ENCODE measurements at regions not wholly inside any gene's neighbourhood (a gene's known extent, or its start where the extent isn't known, plus 50 kb on each side); places are given as distances from the start of the nearest gene placed in this dataset.

DNA sequence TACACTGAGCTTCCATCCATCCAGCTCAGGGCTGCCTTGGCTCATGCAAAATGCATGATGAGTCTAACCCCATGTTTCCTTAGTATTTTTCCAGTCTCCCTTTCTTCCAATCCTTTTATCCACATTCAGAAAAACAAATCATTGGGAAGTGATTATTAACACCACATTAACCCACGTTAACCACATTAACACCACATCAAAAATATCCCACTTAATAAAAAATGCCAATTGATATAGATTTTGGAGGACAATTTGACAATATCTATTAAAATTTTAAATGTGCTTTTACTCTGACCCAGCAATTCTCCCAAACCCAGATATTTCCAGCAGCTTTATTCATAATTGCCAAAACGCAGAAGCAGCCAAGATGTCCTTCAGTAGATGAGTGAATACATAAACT is 75.6 kb upstream of the SRD5A3 start:
- Histone ChIP-seq H3K9me1 (ENCODE audit: control insufficient read depth, extremely low read depth, insufficient read depth, low read length) (no peaks in the 10 kb centered on the region), H3K9ac (ENCODE audit: control insufficient read depth, extremely low read depth, insufficient read depth, low read length) (no peak overlapping the region), H3K4me3 (ENCODE audit: control insufficient read depth in 2 of 3, extremely low read depth in 1 of 3, insufficient read depth in 2 of 3, low read depth in 1 of 3, low read length in 3 of 3) (no peak overlapping the region), H3K4me2 (ENCODE audit: control insufficient read depth, extremely low read depth, insufficient read depth, low read depth, low read length) (no peak overlapping the region), H3K36me3 (ENCODE audit: control insufficient read depth in 2 of 2, extremely low read depth in 1 of 2, insufficient read depth in 2 of 2, low read length in 2 of 2) (no peaks in the 10 kb centered on the region), H3K9me3 (ENCODE audit: control insufficient read depth, low read depth, low read length) (no peaks in the 10 kb centered on the region), H2AFZ (ENCODE audit: control insufficient read depth, low read length) (no peak overlapping the region), H3K27me3 (ENCODE audit: control insufficient read depth, extremely low read depth, insufficient read depth, low read length) (peaks cover 4% of the 10 kb centered on the region), H3K27ac (ENCODE audit: control insufficient read depth, insufficient read depth, low read length) (no peak overlapping the region), H3K4me1 (ENCODE audit: control insufficient read depth, extremely low read depth, insufficient read depth, low read length) (no peaks in the 10 kb centered on the region), H4K20me1 (ENCODE audit: control insufficient read depth, extremely low read depth, insufficient read depth, low read length) (no peaks in the 10 kb centered on the region), H3K79me2 (ENCODE audit: control insufficient read depth, insufficient read depth, low read length) (no peaks in the 10 kb centered on the region)
- dilution Hi-C loops (cut with MboI; ENCODE audit: extremely low pct_ligation_motif_present, low sequenced_read_pairs): no loop called here
- FAIRE-seq (no peak), DNase-seq (ENCODE audit: low read depth, low spot score) (no peak)
- TF ChIP-seq EZH2 (IDR thresholded peaks at IDR 0.05; ENCODE audit: low read length): no peak
- TF ChIP-seq, protein P1, sequence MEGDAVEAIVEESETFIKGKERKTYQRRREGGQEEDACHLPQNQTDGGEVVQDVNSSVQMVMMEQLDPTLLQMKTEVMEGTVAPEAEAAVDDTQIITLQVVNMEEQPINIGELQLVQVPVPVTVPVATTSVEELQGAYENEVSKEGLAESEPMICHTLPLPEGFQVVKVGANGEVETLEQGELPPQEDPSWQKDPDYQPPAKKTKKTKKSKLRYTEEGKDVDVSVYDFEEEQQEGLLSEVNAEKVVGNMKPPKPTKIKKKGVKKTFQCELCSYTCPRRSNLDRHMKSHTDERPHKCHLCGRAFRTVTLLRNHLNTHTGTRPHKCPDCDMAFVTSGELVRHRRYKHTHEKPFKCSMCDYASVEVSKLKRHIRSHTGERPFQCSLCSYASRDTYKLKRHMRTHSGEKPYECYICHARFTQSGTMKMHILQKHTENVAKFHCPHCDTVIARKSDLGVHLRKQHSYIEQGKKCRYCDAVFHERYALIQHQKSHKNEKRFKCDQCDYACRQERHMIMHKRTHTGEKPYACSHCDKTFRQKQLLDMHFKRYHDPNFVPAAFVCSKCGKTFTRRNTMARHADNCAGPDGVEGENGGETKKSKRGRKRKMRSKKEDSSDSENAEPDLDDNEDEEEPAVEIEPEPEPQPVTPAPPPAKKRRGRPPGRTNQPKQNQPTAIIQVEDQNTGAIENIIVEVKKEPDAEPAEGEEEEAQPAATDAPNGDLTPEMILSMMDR (optimal IDR thresholded peaks at IDR 0.05 in 1 of 3, IDR thresholded peaks at IDR 0.05 in 1 of 3, conservative IDR thresholded peaks at IDR 0.05 in 1 of 3; ENCODE audit: extremely low read depth in 1 of 3, insufficient read depth in 2 of 3, low read length in 3 of 3): no peak

- no peak overlapping the region for H3K9ac ChIP-seq (ENCODE audit: control insufficient read depth, extremely low read depth, insufficient read depth, low read length)
- no peak for TF ChIP-seq EZH2 (IDR thresholded peaks at IDR 0.05; ENCODE audit: low read length)
- TF ChIP-seq, protein P1 (optimal IDR thresholded peaks at IDR 0.05 in 1 of 3, IDR thresholded peaks at IDR 0.05 in 1 of 3, conservative IDR thresholded peaks at IDR 0.05 in 1 of 3; ENCODE audit: extremely low read depth in 1 of 3, insufficient read depth in 2 of 3, low read length in 3 of 3): no peak
Measured at GRCh38 chr4:55272102-55272501, 73.9 kb upstream of the SRD5A3 start.

More at GRCh38 chr4:55272102-55272501, 73.9 kb upstream of the SRD5A3 start:
- H3K36me3 ChIP-seq (ENCODE audit: control insufficient read depth in 2 of 2, extremely low read depth in 1 of 2, insufficient read depth in 2 of 2, low read length in 2 of 2): no peaks in the 10 kb centered on the region
- H3K79me2 ChIP-seq (ENCODE audit: control insufficient read depth, insufficient read depth, low read length): no peaks in the 10 kb centered on the region
- no peaks in the 10 kb centered on the region for H3K4me1 ChIP-seq (ENCODE audit: control insufficient read depth, extremely low read depth, insufficient read depth, low read length)
- no peak overlapping the region for H3K27ac ChIP-seq (ENCODE audit: control insufficient read depth, insufficient read depth, low read length)
- no peak overlapping the region for H3K4me2 ChIP-seq (ENCODE audit: control insufficient read depth, extremely low read depth, insufficient read depth, low read depth, low read length)
- H3K4me3 ChIP-seq (ENCODE audit: control insufficient read depth in 2 of 3, extremely low read depth in 1 of 3, insufficient read depth in 2 of 3, low read depth in 1 of 3, low read length in 3 of 3): no peak overlapping the region
- H3K9me1 ChIP-seq (ENCODE audit: control insufficient read depth, extremely low read depth, insufficient read depth, low read length): no peaks in the 10 kb centered on the region
- DNase-seq (ENCODE audit: low read depth, low spot score) (no peak), FAIRE-seq (no peak)
- no peaks in the 10 kb centered on the region for H4K20me1 ChIP-seq (ENCODE audit: control insufficient read depth, extremely low read depth, insufficient read depth, low read length)
- no peak overlapping the region for H2AFZ ChIP-seq (ENCODE audit: control insufficient read depth, low read length)
- peaks cover 4% of the 10 kb centered on the region for H3K27me3 ChIP-seq (ENCODE audit: control insufficient read depth, extremely low read depth, insufficient read depth, low read length)
- no peaks in the 10 kb centered on the region for H3K9me3 ChIP-seq (ENCODE audit: control insufficient read depth, low read depth, low read length)
- dilution Hi-C loops (cut with MboI; ENCODE audit: extremely low pct_ligation_motif_present, low sequenced_read_pairs): no loop called here

Data from keratinocyte (primary cell).